Endothelial cell of umbilical vein (primary cell): ENCODE measurements at regions not wholly inside any gene's neighbourhood (a gene's known extent, or its start where the extent isn't known, plus 50 kb on each side); places are given as distances from the start of the nearest gene placed in this dataset.

Experiments
- GATA2 ChIP-seq: IDR thresholded peaks from 2 replicates; pipeline ENCODE4 v1.7.0; 2011; ENCODE audit warnings: low read depth, mild to moderate bottlenecking, moderate library complexity, mixed read lengths, low read length; ENCODE audit not compliant: insufficient read length, insufficient read depth
- POLR2A ChIP-seq: IDR thresholded peaks from 2 replicates; pipeline ENCODE4 v1.6.1; 2012; ENCODE audit warnings: low read depth, mild to moderate bottlenecking, control low read depth, low read length
- POLR2AphosphoS5 ChIP-seq: IDR thresholded peaks from 2 replicates; pipeline ENCODE4 v1.6.1; 2012; ENCODE audit warnings: low read depth, mild to moderate bottlenecking, control low read depth, low read length, moderate library complexity; ENCODE audit not compliant: insufficient read depth
- TF ChIP-seq, protein P1 (sequence below), 2 donors: IDR thresholded peaks; 1 replicate in 1 of 2; 2 replicates in 1 of 2; pipeline ENCODE4 v1.5.1; 2011; ENCODE audit warnings: low read length in 2 of 2, mild to moderate bottlenecking in 2 of 2, moderate library complexity in 2 of 2, control low read depth in 1 of 2, inconsistent platforms in 1 of 2, low read depth in 1 of 2; ENCODE audit not compliant: insufficient read depth in 1 of 2; ENCODE audit errors: extremely low read depth in 1 of 2

- TF ChIP-seq GATA2, result no peak
- TF ChIP-seq, protein P1, sequence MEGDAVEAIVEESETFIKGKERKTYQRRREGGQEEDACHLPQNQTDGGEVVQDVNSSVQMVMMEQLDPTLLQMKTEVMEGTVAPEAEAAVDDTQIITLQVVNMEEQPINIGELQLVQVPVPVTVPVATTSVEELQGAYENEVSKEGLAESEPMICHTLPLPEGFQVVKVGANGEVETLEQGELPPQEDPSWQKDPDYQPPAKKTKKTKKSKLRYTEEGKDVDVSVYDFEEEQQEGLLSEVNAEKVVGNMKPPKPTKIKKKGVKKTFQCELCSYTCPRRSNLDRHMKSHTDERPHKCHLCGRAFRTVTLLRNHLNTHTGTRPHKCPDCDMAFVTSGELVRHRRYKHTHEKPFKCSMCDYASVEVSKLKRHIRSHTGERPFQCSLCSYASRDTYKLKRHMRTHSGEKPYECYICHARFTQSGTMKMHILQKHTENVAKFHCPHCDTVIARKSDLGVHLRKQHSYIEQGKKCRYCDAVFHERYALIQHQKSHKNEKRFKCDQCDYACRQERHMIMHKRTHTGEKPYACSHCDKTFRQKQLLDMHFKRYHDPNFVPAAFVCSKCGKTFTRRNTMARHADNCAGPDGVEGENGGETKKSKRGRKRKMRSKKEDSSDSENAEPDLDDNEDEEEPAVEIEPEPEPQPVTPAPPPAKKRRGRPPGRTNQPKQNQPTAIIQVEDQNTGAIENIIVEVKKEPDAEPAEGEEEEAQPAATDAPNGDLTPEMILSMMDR (IDR thresholded peaks at IDR 0.05; ENCODE audit: extremely low read depth in 1 of 2, insufficient read depth in 1 of 2, low read depth in 1 of 2, low read length in 2 of 2), result no peak
- no peak for TF ChIP-seq POLR2A
- no peak for TF ChIP-seq POLR2AphosphoS5
Measured at GRCh38 chr19:31152906-31153305, 196.3 kb downstream of the TSHZ3 start.
